ENCODE measurements at regions not wholly inside any gene's neighbourhood (a gene's known extent, or its start where the extent isn't known, plus 50 kb on each side); places are given as distances from the start of the nearest gene placed in this dataset.

DNA sequence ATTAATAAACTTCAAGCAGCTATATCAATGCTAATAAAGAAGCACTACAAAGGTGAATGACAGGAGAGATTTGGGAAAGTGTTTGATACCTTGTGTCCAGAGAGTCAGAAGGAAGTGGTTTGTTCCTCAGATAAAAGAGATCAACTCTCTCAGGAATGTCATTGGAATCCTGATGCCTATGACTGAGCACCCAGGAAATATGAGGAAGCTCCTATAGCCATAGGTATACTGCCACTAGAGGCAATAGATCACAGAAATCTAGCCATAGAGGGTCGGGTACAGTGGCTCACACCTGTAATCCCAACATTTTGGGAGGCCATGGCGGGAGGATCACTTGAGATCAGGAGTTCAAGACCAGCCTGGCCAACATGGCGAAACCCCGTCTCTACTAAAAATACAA is 612.6 kb downstream of the DACH1 start:
- WGBS = 91% methylated on average over 4 of the region's 4 CpGs

DNA sequence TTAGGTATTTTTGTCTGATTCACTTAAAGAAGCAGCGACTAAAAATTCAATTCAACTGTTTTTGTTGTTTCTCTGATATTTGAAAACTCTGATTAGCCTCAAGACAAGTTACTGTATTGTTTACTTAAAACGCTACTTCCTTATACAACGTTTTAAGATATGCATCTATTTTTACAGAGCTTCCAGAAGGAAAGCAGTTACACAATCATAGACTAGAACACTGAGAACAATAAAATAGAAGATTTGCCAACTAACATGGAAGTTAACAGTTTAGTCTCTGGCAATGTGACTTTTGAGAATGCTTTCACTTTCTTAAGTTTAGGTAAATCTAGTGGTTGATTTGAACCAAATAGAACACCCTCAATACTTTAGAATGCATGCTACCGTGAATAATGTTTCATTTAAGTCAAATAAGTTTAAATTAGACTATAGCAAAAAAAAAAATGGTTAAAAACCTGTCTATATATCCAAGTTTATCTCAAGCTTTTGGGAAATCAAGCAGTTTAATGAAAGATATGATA is 614.8 kb downstream of the DACH1 start:
- intact Hi-C loops (cut with DNase I) = no loop called here
- 36% methylated on average over 4 of the region's 4 CpGs for WGBS
- H3K27ac ChIP-seq (ENCODE audit: low read length) = no peak overlapping the region

More for the DNA sequence above, 612.6 kb downstream of the DACH1 start:
- Histone ChIP-seq H3K9me3 (ENCODE audit: control insufficient read depth, low read length) (no peaks in the 10 kb centered on the region), H3K4me1 (ENCODE audit: control insufficient read depth, insufficient read depth, low read length) (no peaks in the 10 kb centered on the region), H3K4me3 (ENCODE audit: low read length) (no peak overlapping the region), H3K27me3 (ENCODE audit: control insufficient read depth, insufficient read depth) (no peaks in the 10 kb centered on the region), H3K27ac (ENCODE audit: low read length) (no peak overlapping the region)
- DNase-seq (no peak), ATAC-seq (no peak)
- intact Hi-C loops (cut with DNase I) = no loop called here

DNA sequence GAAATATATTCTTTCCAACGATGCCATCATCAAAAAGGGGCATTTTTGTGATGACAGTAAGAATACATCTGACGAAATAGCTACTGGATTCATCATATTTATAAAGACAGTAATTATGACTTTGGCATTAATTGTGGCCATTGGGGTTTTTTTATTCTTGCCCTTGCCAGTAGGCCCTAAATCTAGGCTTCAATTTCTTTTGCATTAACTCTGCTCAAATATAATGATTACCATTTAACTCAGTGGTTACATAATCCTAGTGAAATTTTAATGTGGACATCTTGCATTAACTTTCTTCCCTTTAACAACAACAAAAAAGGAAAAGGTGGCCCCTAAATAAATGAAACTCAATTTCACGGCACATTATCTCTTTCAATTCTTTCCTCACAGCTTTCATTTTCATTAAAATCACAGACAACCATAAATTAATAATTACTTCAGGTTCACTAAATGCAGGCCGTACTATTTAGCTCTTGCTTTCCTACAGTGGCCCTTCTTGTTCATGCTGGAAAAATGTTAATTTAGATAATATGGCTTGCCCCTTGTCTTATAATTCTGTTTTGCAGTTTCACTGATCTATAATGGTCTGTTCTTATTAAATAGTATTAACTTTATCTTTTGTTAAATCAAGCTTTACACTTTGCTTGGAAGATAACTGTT is 615.6 kb downstream of the DACH1 start:
- no peak for ATAC-seq
- Histone ChIP-seq H3K9me3 (ENCODE audit: control insufficient read depth, low read length) (no peaks in the 10 kb centered on the region), H3K4me3 (ENCODE audit: low read length) (no peak overlapping the region), H3K27me3 (ENCODE audit: control insufficient read depth, insufficient read depth) (no peaks in the 10 kb centered on the region), H3K27ac (ENCODE audit: low read length) (no peak overlapping the region), H3K4me1 (ENCODE audit: control insufficient read depth, insufficient read depth, low read length) (no peaks in the 10 kb centered on the region)
- intact Hi-C loops (cut with DNase I) = no loop called here
- no peak for DNase-seq
- 74% methylated on average over 4 of the region's 4 CpGs for WGBS

More for the DNA sequence above, 614.8 kb downstream of the DACH1 start:
- H3K4me3 ChIP-seq (ENCODE audit: low read length) = no peak overlapping the region
- H3K4me1 ChIP-seq (ENCODE audit: control insufficient read depth, insufficient read depth, low read length) = no peaks in the 10 kb centered on the region
- DNase-seq (no peak), ATAC-seq (no peak)
- H3K27me3 ChIP-seq (ENCODE audit: control insufficient read depth, insufficient read depth) = no peaks in the 10 kb centered on the region
- no peaks in the 10 kb centered on the region for H3K9me3 ChIP-seq (ENCODE audit: control insufficient read depth, low read length)

DNA sequence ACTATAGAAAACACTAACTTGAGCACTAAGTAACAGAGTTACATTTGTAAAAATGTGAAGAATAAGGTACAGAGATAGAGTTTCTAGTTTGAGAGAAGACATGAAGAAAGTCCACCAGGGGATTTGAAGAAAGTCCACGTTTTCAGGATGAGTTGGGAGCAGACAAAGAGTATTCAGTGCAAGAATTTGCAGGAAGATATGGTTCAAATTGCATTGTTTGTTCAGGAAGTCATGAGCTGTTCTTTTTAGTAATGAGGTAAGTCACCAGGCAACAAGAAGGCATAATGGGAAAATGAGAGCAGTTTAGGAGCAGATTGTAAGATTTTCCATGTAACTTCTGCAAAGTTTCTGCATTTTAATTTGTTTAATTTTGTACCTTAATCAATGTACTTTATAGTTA is 618.0 kb downstream of the DACH1 start:
- 46% methylated on average over 1 of the region's 1 CpG for whole genome bisulfite sequencing
- Histone ChIP-seq H3K27ac (ENCODE audit: low read length) (no peak overlapping the region), H3K4me1 (ENCODE audit: control insufficient read depth, insufficient read depth, low read length) (no peaks in the 10 kb centered on the region), H3K27me3 (ENCODE audit: control insufficient read depth, insufficient read depth) (no peaks in the 10 kb centered on the region), H3K9me3 (ENCODE audit: control insufficient read depth, low read length) (no peaks in the 10 kb centered on the region), H3K4me3 (ENCODE audit: low read length) (no peak overlapping the region)
- no peak for ATAC-seq
- intact Hi-C loops (cut with DNase I) = loop anchor here in 1 of 4 donors (10.0 kb wide), 1 partner anchor 626 kb away; no protein-coding TSS in a partner anchor
- no peak for DNase-seq

DNA sequence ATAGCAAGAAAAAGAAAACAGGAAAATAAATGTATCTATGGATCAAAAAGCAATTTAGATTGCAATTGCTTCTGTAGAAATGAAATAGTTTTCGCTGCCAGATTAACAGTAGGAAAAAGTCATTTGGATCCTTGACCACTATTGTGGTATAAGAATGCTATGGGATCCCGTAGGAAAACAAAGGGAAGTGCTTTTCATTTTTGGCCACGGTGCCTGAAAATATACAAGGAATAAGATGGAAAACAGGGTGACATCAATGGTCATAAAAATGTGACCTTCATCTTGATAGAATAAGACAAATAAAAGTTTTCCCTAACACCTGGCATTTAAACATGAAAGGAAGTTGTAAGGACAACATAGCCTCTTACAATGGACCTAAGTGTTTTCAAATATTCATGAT is 622.8 kb downstream of the DACH1 start:
- H3K9me3 ChIP-seq (ENCODE audit: control insufficient read depth, low read length) = no peaks in the 10 kb centered on the region
- H3K4me1 ChIP-seq (ENCODE audit: control insufficient read depth, insufficient read depth, low read length) = no peaks in the 10 kb centered on the region
- H3K27me3 ChIP-seq (ENCODE audit: control insufficient read depth, insufficient read depth) = no peaks in the 10 kb centered on the region
- no peak overlapping the region for H3K4me3 ChIP-seq (ENCODE audit: low read length)
- DNase-seq = no peak
- intact Hi-C loops (cut with DNase I) = loop anchor here in 1 of 4 donors (10.0 kb wide), 1 partner anchor 631 kb away; no protein-coding TSS in a partner anchor
- 62% methylated on average over 3 of the region's 3 CpGs for WGBS
- ATAC-seq = no peak
- no peak overlapping the region for H3K27ac ChIP-seq (ENCODE audit: low read length)

DNA sequence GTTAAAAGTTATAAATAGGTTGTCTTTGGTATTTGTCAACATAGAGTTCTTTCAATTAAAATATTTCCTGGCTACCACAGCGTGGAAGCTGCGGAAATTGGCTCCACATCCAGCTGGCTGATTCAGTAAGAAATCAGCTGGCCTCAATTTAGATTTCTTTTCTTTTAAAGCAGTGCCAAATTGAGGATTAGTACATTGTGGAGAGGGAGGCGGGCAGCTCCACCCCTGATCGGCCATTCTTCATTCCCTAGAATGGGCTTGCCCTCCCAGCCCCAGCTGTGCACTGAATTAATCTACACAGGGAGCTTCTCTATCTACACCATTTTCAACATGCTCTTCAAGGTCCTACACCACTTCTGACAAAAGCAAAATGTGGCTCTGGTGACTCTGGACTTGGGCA is 624.8 kb downstream of the DACH1 start:
- no peak overlapping the region for H3K27ac ChIP-seq (ENCODE audit: low read length)
- ATAC-seq = peak; percentile 46 to 59
- no peaks in the 10 kb centered on the region for H3K4me1 ChIP-seq (ENCODE audit: control insufficient read depth, insufficient read depth, low read length)
- whole genome bisulfite sequencing = 26% methylated on average over 4 of the region's 4 CpGs
- H3K9me3 ChIP-seq (ENCODE audit: control insufficient read depth, low read length) = no peaks in the 10 kb centered on the region
- DNase-seq = peak in 2 of 3 donors; percentile 11 to 60
- no peak overlapping the region for H3K4me3 ChIP-seq (ENCODE audit: low read length)
- no peaks in the 10 kb centered on the region for H3K27me3 ChIP-seq (ENCODE audit: control insufficient read depth, insufficient read depth)
- intact Hi-C loops (cut with DNase I) = loop anchor here in 1 of 4 donors (10.0 kb wide), 1 partner anchor 633 kb away; no protein-coding TSS in a partner anchor

DNA sequence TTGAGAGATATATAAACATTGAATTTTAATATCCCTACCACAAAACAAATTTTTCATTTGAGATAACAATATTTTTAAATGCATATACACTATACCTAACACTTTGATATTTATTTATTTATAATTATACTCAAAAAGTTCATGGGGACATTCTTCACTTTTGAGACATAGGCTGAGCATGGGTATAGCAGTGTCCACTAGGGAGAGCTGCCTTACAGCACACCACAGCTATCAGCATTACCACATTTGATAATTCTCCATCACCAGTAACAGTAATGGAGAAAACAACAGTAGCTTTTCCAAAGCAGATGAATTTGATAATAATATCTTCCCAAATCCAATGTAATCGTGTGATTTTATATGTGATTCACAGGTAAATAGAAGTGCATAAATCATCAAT is 626.1 kb downstream of the DACH1 start:
- peak; percentile 56 to 64 for ATAC-seq
- intact Hi-C loops (cut with DNase I) = loop anchor here in 1 of 4 donors (10.0 kb wide), 1 partner anchor 634 kb away; no protein-coding TSS in a partner anchor
- WGBS = 55% methylated on average over 1 of the region's 1 CpG

DNA sequence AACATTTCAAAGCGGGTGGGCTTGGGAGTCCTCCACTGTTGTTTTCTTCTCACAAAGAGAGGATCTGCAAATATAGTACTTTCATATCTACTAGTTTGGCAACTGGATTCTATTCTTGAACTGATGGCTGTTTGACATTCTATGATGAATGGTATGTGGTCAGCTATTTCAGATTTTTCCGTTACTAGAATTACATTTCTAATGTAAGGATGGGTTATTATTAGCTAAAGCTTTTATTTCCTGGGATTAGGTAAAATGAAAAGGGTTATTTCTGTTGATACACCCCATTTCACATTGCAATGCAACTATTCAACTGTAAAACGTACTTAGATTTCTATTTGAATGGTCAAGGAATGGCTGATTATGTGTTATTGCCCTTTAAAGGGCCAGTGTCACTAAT is 629.7 kb downstream of the DACH1 start:
- ATAC-seq (no peak), DNase-seq (no peak)
- H3K4me1 ChIP-seq (ENCODE audit: control insufficient read depth, insufficient read depth, low read length) = no peaks in the 10 kb centered on the region
- H3K27me3 ChIP-seq (ENCODE audit: control insufficient read depth, insufficient read depth) = no peaks in the 10 kb centered on the region
- no peak overlapping the region for H3K27ac ChIP-seq (ENCODE audit: low read length)
- no peaks in the 10 kb centered on the region for H3K9me3 ChIP-seq (ENCODE audit: control insufficient read depth, low read length)
- intact Hi-C loops (cut with DNase I) = no loop called here
- WGBS = 55% methylated on average over 3 of the region's 3 CpGs
- H3K4me3 ChIP-seq (ENCODE audit: low read length) = no peak overlapping the region

More for the DNA sequence above, 626.1 kb downstream of the DACH1 start:
- no peaks in the 10 kb centered on the region for H3K4me1 ChIP-seq (ENCODE audit: control insufficient read depth, insufficient read depth, low read length)
- H3K9me3 ChIP-seq (ENCODE audit: control insufficient read depth, low read length) = no peaks in the 10 kb centered on the region
- H3K27ac ChIP-seq (ENCODE audit: low read length) = no peak overlapping the region
- H3K4me3 ChIP-seq (ENCODE audit: low read length) = no peak overlapping the region
- DNase-seq = no peak
- no peaks in the 10 kb centered on the region for H3K27me3 ChIP-seq (ENCODE audit: control insufficient read depth, insufficient read depth)

DNA sequence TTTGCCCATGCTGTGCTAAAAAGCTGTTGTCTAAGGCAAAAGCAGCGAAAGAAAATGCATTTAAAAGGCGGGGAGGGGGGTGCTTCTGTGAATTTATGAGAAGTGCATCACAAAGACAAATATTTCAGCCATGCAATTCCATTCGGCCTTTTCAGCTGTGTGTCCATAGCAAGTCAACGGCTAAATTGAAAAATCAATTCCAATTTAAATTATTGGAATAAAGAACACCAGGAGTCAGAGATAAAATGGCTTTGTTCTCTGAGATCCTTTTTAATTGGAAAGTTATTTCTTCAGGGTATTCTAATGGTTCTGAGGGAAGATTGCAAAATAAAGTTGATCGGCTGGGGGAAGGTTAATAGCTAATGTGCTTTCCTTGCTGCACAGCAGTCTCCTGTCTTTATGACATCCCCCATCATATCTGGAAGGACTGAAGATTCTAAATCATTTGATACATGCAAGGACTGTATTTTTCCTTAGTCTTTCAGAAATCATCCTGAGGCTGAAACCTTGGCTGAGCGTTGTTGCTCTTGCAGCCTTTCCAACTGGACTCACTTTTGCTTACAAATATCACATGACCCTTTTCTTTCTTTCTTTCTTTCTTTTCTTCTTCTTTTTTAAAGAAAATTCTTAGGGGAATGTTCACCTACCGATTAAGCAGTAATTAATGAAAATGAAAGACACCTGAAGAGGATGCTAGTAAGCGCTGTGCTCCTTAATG is 647.1 kb downstream of the DACH1 start:
- ATAC-seq (no peak), DNase-seq (no peak)
- H3K27me3 ChIP-seq (ENCODE audit: control insufficient read depth, insufficient read depth) = no peaks in the 10 kb centered on the region
- 79% methylated on average over 8 of the region's 8 CpGs for WGBS
- no peaks in the 10 kb centered on the region for H3K4me1 ChIP-seq (ENCODE audit: control insufficient read depth, insufficient read depth, low read length)
- intact Hi-C loops (cut with DNase I) = no loop called here
- H3K9me3 ChIP-seq (ENCODE audit: control insufficient read depth, low read length) = no peaks in the 10 kb centered on the region
- H3K4me3 ChIP-seq (ENCODE audit: low read length) = no peak overlapping the region
- no peak overlapping the region for H3K27ac ChIP-seq (ENCODE audit: low read length)

DNA sequence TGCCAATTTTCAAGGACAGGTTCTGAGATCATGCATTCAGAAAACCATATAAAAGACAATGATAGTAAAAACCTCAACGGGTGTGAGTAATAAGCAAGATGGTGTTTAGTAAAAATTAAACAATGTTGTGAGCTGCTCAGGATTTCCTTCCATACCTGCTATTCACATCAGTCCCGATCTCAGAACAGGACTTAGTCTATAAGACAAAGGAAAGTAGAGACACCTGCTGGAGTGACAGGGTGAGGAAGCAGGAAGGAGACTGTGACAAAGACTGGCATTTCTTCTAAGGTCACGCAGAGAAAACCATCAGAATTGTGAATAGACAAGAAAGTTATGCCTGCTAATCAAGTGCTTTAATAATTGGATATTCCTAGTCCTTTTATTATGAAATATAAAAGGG is 648.0 kb downstream of the DACH1 start:
- DNase-seq = no peak
- no peaks in the 10 kb centered on the region for H3K27me3 ChIP-seq (ENCODE audit: control insufficient read depth, insufficient read depth)
- ATAC-seq = no peak
- H3K27ac ChIP-seq (ENCODE audit: low read length) = no peak overlapping the region
- 62% methylated on average over 3 of the region's 3 CpGs for WGBS
- no peaks in the 10 kb centered on the region for H3K4me1 ChIP-seq (ENCODE audit: control insufficient read depth, insufficient read depth, low read length)
- no peak overlapping the region for H3K4me3 ChIP-seq (ENCODE audit: low read length)
- intact Hi-C loops (cut with DNase I) = no loop called here
- H3K9me3 ChIP-seq (ENCODE audit: control insufficient read depth, low read length) = no peaks in the 10 kb centered on the region

DNA sequence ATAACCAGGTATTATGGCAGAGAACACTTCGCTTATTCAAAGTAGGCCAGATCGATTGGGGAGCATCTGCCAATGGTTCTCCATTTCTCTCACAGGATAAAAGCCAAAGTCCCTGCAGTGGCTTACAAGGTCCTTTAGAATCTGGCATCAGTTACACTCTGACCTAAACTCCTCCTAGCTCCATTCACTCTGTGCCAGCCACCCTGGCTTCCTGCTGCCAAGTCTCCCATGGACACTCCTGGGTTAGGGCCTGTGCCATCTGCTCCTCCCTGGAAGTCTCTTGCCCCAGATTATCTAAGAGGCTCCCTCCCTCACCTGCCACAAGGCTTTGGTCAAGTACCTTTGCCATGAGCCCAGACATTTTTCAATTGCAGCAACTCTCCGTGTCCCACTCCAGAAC is 649.2 kb downstream of the DACH1 start:
- WGBS = 94% methylated on average over 3 of the region's 3 CpGs
- intact Hi-C loops (cut with DNase I) = no loop called here
- no peak overlapping the region for H3K4me3 ChIP-seq (ENCODE audit: low read length)
- no peaks in the 10 kb centered on the region for H3K9me3 ChIP-seq (ENCODE audit: control insufficient read depth, low read length)
- no peaks in the 10 kb centered on the region for H3K27me3 ChIP-seq (ENCODE audit: control insufficient read depth, insufficient read depth)
- no peaks in the 10 kb centered on the region for H3K4me1 ChIP-seq (ENCODE audit: control insufficient read depth, insufficient read depth, low read length)
- DNase-seq = no peak
- no peak overlapping the region for H3K27ac ChIP-seq (ENCODE audit: low read length)
- no peak for ATAC-seq

Measured in right cardiac atrium (tissue), 5 donors.